ENCODE measurements at regions not wholly inside any gene's neighbourhood (a gene's known extent, or its start where the extent isn't known, plus 50 kb on each side); places are given as distances from the start of the nearest gene placed in this dataset.

DNA sequence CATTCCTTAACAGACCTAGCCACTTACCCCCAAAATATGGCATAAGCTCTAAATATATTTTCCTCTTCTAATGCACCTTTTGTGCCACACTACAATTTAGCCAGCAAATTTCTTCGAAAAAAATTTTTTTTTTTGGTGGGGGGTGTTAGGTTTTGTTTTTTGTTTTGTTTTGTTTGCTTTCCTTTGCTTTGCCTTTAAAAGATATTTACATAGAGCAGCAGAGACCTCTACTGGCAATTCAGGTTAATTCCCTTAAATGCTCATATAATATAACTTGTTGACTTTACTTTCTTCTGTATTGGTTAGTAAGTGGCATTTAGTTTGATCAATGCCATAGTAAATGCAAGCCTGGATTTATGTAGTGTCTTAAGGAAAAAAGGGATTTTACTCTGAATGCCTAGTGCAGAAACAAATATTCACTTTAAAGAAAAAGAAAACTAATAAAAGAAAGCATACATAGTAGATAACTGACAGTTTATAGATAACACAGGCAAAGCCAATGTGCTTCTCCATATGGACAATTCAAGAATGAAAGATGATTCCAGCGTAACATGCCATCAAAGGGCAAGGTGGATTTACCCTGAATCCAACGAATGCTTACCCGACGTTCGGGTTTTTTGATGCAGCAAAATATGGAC lies 1250.6 kb downstream of the GATA3 start:
- Histone ChIP-seq H3K27ac (no peak overlapping the region), H3K27me3 (no peaks in the 10 kb centered on the region), H3K36me3 (no peaks in the 10 kb centered on the region), H3K9me3 (no peaks in the 10 kb centered on the region), H3K4me3 (no peak overlapping the region), H3K4me1 (no peaks in the 10 kb centered on the region)
- DNase-seq (ENCODE audit: extremely low spot score in 2 of 2): no peak
- intact Hi-C loops (cut with DNase I): no loop called here
- TF ChIP-seq POLR2AphosphoS5 (IDR thresholded peaks at IDR 0.05; ENCODE audit: insufficient read depth in 1 of 2, low read depth in 1 of 2) (no peak), CTCF (IDR thresholded peaks at IDR 0.05) (no peak), POLR2A (IDR thresholded peaks at IDR 0.05) (no peak)

GRCh38 chr10:9311702-9312499 lies 1257.4 kb downstream of the GATA3 start:
- intact Hi-C loops (cut with DNase I): no loop called here

GRCh38 chr10:9315292-9315691 lies 1260.8 kb downstream of the GATA3 start:
- H3K4me1 ChIP-seq: no peaks in the 10 kb centered on the region
- H3K27me3 ChIP-seq: no peaks in the 10 kb centered on the region
- DNase-seq (ENCODE audit: extremely low spot score in 2 of 2): no peak
- H3K27ac ChIP-seq: no peak overlapping the region
- no peaks in the 10 kb centered on the region for H3K9me3 ChIP-seq
- H3K36me3 ChIP-seq: no peaks in the 10 kb centered on the region
- intact Hi-C loops (cut with DNase I): no loop called here
- TF ChIP-seq POLR2A (IDR thresholded peaks at IDR 0.05) (no peak), CTCF (IDR thresholded peaks at IDR 0.05) (no peak), POLR2AphosphoS5 (IDR thresholded peaks at IDR 0.05; ENCODE audit: insufficient read depth in 1 of 2, low read depth in 1 of 2) (no peak)
- H3K4me3 ChIP-seq: no peak overlapping the region

More at GRCh38 chr10:9311702-9312499, 1257.4 kb downstream of the GATA3 start:
- no peak for TF ChIP-seq CTCF (IDR thresholded peaks at IDR 0.05)
- TF ChIP-seq POLR2AphosphoS5 (IDR thresholded peaks at IDR 0.05; ENCODE audit: insufficient read depth in 1 of 2, low read depth in 1 of 2): no peak
- no peak for TF ChIP-seq POLR2A (IDR thresholded peaks at IDR 0.05)
- H3K4me3 ChIP-seq: no peak overlapping the region
- no peak for DNase-seq (ENCODE audit: extremely low spot score in 2 of 2)
- H3K4me1 ChIP-seq: no peaks in the 10 kb centered on the region
- no peaks in the 10 kb centered on the region for H3K9me3 ChIP-seq
- no peak overlapping the region for H3K27ac ChIP-seq
- no peaks in the 10 kb centered on the region for H3K27me3 ChIP-seq
- no peaks in the 10 kb centered on the region for H3K36me3 ChIP-seq

GRCh38 chr10:9331583-9332008 lies 1277.1 kb downstream of the GATA3 start:
- TF ChIP-seq POLR2A (IDR thresholded peaks at IDR 0.05) (no peak), CTCF (IDR thresholded peaks at IDR 0.05) (peak; percentile 20 to 59 (median 45)), POLR2AphosphoS5 (IDR thresholded peaks at IDR 0.05; ENCODE audit: insufficient read depth in 1 of 2, low read depth in 1 of 2) (no peak)
- Histone ChIP-seq H3K27ac (no peak overlapping the region), H3K27me3 (no peaks in the 10 kb centered on the region), H3K4me3 (no peak overlapping the region), H3K36me3 (no peaks in the 10 kb centered on the region), H3K9me3 (no peaks in the 10 kb centered on the region), H3K4me1 (no peaks in the 10 kb centered on the region)
- intact Hi-C loops (cut with DNase I): loop anchor here (10.0 kb wide), 1 partner anchor 1703 kb away; no protein-coding TSS in a partner anchor
- no peak for DNase-seq (ENCODE audit: extremely low spot score in 2 of 2)

DNA sequence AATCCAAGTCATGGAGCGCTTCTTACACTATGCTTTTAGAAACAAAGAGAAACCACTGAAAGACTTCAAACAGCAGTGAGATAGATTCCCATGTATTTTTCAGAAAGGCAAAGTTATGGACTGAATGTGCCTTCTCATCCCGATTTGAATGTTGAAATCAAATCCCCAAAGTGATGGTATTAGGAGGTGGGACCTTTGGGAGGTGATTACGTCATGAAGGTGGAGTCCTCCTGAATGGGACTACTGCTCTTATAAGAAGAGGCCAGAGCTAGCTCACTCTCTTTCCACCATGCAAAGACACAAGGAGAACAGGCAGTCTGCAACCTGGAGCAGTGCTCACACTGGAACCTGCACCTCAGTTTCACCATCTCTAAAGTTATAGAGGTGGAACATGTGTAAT lies 1279.8 kb downstream of the GATA3 start:
- no peak for DNase-seq (ENCODE audit: extremely low spot score in 2 of 2)
- intact Hi-C loops (cut with DNase I): loop anchor here (10.0 kb wide), 1 partner anchor 1701 kb away; no protein-coding TSS in a partner anchor
- Histone ChIP-seq H3K27me3 (no peaks in the 10 kb centered on the region), H3K36me3 (no peaks in the 10 kb centered on the region), H3K4me1 (no peaks in the 10 kb centered on the region), H3K4me3 (no peak overlapping the region), H3K9me3 (no peaks in the 10 kb centered on the region), H3K27ac (no peak overlapping the region)
- TF ChIP-seq POLR2A (IDR thresholded peaks at IDR 0.05) (no peak), CTCF (IDR thresholded peaks at IDR 0.05) (no peak), POLR2AphosphoS5 (IDR thresholded peaks at IDR 0.05; ENCODE audit: insufficient read depth in 1 of 2, low read depth in 1 of 2) (no peak)
